Neural progenitor cell (in vitro differentiated cells): ENCODE measurements at regions not wholly inside any gene's neighbourhood (a gene's known extent, or its start where the extent isn't known, plus 50 kb on each side); places are given as distances from the start of the nearest gene placed in this dataset.
"Not testable (repeated sequence)": the region's sequence is repeated elsewhere in the genome, so short reads cannot be mapped to it uniquely, and the experiment has no call there.

Experiments used
- EZH2 ChIP-seq: fragments of 200-600 bp; sonication (generic); IDR thresholded peaks from 2 replicates; pipeline ENCODE4 v1.6.1; 2017; ENCODE audit warnings: antibody characterized with exemption, mild to moderate bottlenecking, moderate library complexity
- EZH2phosphoT487 ChIP-seq: fragments of 200-600 bp; sonication (generic); IDR thresholded peaks from 2 replicates; pipeline ENCODE4 v1.6.1; 2017; ENCODE audit warnings: antibody characterized with exemption
- TF ChIP-seq, protein P1 (sequence below): fragments of 200-600 bp; sonication (generic); IDR thresholded peaks from 2 replicates; pipeline ENCODE4 v1.5.1; 2017; ENCODE audit warnings: antibody characterized with exemption, mild to moderate bottlenecking

DNA sequence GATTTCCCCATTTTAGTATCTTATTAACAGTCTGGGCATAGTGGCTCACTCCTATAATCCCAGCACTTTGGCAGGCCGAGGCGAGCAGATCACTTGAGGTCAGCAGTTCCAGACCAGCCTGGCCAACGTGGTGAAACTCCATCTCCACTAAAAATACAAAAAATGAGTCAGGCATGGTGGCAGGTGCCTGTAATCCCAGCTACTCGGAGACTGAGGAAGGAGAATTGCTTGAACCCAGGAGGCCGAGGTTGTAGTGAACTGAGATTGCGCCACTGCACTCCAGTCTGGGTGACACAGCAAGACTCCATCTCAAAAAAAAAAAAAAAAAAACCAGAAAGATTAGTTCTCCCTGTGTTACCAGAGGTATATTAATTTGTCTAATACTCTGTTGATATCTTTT lies 52.3 kb upstream of the NSUN7 start:
- TF ChIP-seq, protein P1, sequence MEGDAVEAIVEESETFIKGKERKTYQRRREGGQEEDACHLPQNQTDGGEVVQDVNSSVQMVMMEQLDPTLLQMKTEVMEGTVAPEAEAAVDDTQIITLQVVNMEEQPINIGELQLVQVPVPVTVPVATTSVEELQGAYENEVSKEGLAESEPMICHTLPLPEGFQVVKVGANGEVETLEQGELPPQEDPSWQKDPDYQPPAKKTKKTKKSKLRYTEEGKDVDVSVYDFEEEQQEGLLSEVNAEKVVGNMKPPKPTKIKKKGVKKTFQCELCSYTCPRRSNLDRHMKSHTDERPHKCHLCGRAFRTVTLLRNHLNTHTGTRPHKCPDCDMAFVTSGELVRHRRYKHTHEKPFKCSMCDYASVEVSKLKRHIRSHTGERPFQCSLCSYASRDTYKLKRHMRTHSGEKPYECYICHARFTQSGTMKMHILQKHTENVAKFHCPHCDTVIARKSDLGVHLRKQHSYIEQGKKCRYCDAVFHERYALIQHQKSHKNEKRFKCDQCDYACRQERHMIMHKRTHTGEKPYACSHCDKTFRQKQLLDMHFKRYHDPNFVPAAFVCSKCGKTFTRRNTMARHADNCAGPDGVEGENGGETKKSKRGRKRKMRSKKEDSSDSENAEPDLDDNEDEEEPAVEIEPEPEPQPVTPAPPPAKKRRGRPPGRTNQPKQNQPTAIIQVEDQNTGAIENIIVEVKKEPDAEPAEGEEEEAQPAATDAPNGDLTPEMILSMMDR, result not testable (repeated sequence)
- not testable (repeated sequence) for TF ChIP-seq EZH2, EZH2phosphoT487
